GM12878 (cell line): ENCODE measurements at regions not wholly inside any gene's neighbourhood (a gene's known extent, or its start where the extent isn't known, plus 50 kb on each side); places are given as distances from the start of the nearest gene placed in this dataset.

Experiments used
- CHD2 ChIP-seq: IDR thresholded peaks from 2 replicates; pipeline ENCODE4 v1.6.1; 2011; ENCODE audit warnings: low read depth, low read length, improper control_type of control experiment, borderline replicate concordance
- EP300 ChIP-seq, 2 experiments: fragments of 150-350 bp in 1 of 2; IDR thresholded peaks; 2 replicates each; pipeline ENCODE4 v1.6.1; 2011 to 2012; ENCODE audit warnings: low read depth in 2 of 2, low read length in 2 of 2, borderline replicate concordance in 1 of 2, improper control_type of control experiment in 1 of 2, inconsistent platforms in 1 of 2; ENCODE audit not compliant: control insufficient read depth in 1 of 2
- ETV6 ChIP-seq, 2 experiments: fragments of 450-650 bp in 1 of 2; IDR thresholded peaks in 1 of 2; conservative IDR thresholded peaks in 1 of 2; 2 replicates each; pipeline ENCODE4 v1.6.1; 2014; ENCODE audit warnings: antibody characterized with exemption in 1 of 2, borderline replicate concordance in 1 of 2, low read depth in 1 of 2, mild to moderate bottlenecking in 1 of 2, moderate library complexity in 1 of 2
- EZH2 ChIP-seq: IDR thresholded peaks from 2 replicates; pipeline ENCODE4 v1.6.1; 2012; ENCODE audit warnings: low read depth, mild to moderate bottlenecking, control low read depth, inconsistent platforms, low read length, borderline replicate concordance; ENCODE audit not compliant: control insufficient read depth
- MXI1 ChIP-seq: fragments of 150-350 bp; IDR thresholded peaks from 2 replicates; pipeline ENCODE4 v1.6.1; 2011; ENCODE audit warnings: low read depth, mild to moderate bottlenecking, inconsistent platforms, low read length, improper control_type of control experiment
- POLR2A ChIP-seq: IDR thresholded peaks from 2 replicates; pipeline ENCODE4 v1.6.1; 2011; ENCODE audit warnings: low read depth, mild to moderate bottlenecking, low read length
- RB1 ChIP-seq: fragments of 450-650 bp; formaldehyde crosslinking; IDR thresholded peaks from 2 replicates; pipeline ENCODE4 v1.6.1; 2017; ENCODE audit warnings: mild to moderate bottlenecking, borderline replicate concordance
- TCF7 ChIP-seq: IDR thresholded peaks from 2 replicates; pipeline ENCODE4 v1.6.1; 2014; ENCODE audit warnings: antibody characterized with exemption, borderline replicate concordance
- TF ChIP-seq, protein P1 (sequence below), 3 experiments: IDR thresholded peaks in 2 of 3; conservative IDR thresholded peaks in 1 of 3; 2 replicates each; pipeline ENCODE4 v1.5.1; 2011; ENCODE audit warnings: low read depth in 3 of 3, low read length in 3 of 3, mild to moderate bottlenecking in 3 of 3, control low read depth in 2 of 3, moderate library complexity in 2 of 3, inconsistent platforms in 1 of 3, mixed read lengths in 1 of 3; ENCODE audit not compliant: control insufficient read depth in 2 of 3, insufficient read depth in 1 of 3; ENCODE audit errors: extremely low read depth in 1 of 3
- TF ChIP-seq, protein P2 (sequence below): IDR thresholded peaks from 2 replicates; pipeline ENCODE4 v1.6.1; 2011; ENCODE audit warnings: mild to moderate bottlenecking, low read depth, low read length, moderate library complexity; ENCODE audit not compliant: insufficient replicate concordance

DNA sequence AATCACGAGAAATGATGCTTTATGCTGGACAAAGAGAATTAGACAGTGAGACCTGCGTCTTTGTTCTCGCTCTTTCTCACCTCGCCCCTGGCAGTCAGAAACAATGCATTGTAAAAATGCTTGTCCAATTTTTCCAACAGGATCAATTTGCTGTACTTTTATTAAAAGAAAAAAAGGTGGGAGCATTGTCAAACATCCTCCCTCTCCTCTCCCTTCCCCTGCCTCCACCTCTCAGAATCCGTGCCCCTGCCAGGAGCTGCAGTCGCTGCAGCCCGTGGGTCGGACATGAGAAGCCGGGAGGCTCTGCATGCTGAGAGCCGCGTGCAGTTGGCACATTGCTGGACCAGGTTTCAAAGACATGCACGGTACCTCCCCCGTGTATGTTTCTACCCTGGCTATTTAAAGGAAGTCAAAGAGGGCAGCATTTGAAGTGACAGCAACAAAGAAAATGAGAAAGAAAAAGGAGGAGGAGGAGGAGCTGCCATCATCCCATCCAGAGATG lies 161.0 kb upstream of the KAZN start:
- TF ChIP-seq CHD2, result no peak
- no peak for TF ChIP-seq POLR2A
- TF ChIP-seq, protein P1, sequence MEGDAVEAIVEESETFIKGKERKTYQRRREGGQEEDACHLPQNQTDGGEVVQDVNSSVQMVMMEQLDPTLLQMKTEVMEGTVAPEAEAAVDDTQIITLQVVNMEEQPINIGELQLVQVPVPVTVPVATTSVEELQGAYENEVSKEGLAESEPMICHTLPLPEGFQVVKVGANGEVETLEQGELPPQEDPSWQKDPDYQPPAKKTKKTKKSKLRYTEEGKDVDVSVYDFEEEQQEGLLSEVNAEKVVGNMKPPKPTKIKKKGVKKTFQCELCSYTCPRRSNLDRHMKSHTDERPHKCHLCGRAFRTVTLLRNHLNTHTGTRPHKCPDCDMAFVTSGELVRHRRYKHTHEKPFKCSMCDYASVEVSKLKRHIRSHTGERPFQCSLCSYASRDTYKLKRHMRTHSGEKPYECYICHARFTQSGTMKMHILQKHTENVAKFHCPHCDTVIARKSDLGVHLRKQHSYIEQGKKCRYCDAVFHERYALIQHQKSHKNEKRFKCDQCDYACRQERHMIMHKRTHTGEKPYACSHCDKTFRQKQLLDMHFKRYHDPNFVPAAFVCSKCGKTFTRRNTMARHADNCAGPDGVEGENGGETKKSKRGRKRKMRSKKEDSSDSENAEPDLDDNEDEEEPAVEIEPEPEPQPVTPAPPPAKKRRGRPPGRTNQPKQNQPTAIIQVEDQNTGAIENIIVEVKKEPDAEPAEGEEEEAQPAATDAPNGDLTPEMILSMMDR (IDR thresholded peaks at IDR 0.05 in 2 of 3, conservative IDR thresholded peaks at IDR 0.05 in 1 of 3; ENCODE audit: control insufficient read depth in 2 of 3, extremely low read depth in 1 of 3, insufficient read depth in 1 of 3, low read depth in 3 of 3, low read length in 3 of 3), result no peak
- TF ChIP-seq EP300 (IDR thresholded peaks at IDR 0.05; ENCODE audit: borderline replicate concordance in 1 of 2, control insufficient read depth in 1 of 2, low read depth in 2 of 2, low read length in 2 of 2), result no peak
- no peak for TF ChIP-seq ETV6 (conservative IDR thresholded peaks at IDR 0.05 in 1 of 2, IDR thresholded peaks at IDR 0.05 in 1 of 2; ENCODE audit: borderline replicate concordance in 1 of 2, low read depth in 1 of 2)
- TF ChIP-seq RB1, result no peak
- no peak for TF ChIP-seq EZH2
- TF ChIP-seq TCF7, result no peak
- TF ChIP-seq, protein P2, sequence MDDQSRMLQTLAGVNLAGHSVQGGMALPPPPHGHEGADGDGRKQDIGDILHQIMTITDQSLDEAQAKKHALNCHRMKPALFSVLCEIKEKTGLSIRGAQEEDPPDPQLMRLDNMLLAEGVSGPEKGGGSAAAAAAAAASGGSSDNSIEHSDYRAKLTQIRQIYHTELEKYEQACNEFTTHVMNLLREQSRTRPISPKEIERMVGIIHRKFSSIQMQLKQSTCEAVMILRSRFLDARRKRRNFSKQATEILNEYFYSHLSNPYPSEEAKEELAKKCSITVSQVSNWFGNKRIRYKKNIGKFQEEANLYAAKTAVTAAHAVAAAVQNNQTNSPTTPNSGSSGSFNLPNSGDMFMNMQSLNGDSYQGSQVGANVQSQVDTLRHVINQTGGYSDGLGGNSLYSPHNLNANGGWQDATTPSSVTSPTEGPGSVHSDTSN, result no peak
- no peak for TF ChIP-seq MXI1
